ENCODE measurements at regions not wholly inside any gene's neighbourhood (a gene's known extent, or its start where the extent isn't known, plus 50 kb on each side); places are given as distances from the start of the nearest gene placed in this dataset.

- H4K91ac ChIP-seq (ENCODE audit: low read depth, low read length), result no peak overlapping the region
- no peak for DNase-seq
- H2AFZ ChIP-seq (ENCODE audit: insufficient read depth, low read length, poor library complexity), result no peak overlapping the region
- no peaks in the 10 kb centered on the region for H3K36me3 ChIP-seq (ENCODE audit: control insufficient read depth in 1 of 2, insufficient read depth in 2 of 2, low read length in 2 of 2)
- H3K79me1 ChIP-seq (ENCODE audit: low read length), result no peaks in the 10 kb centered on the region
- H2BK5ac ChIP-seq (ENCODE audit: low read depth, low read length, poor library complexity), result no peak overlapping the region
- H3K27me3 ChIP-seq (ENCODE audit: insufficient read depth, low read length), result no peaks in the 10 kb centered on the region
- H3K79me2 ChIP-seq (ENCODE audit: control insufficient read depth, insufficient read depth, low read length, poor library complexity), result no peaks in the 10 kb centered on the region
- no peak overlapping the region for H3K18ac ChIP-seq (ENCODE audit: low read length)
- H3K4me3 ChIP-seq (ENCODE audit: low read depth, low read length), result no peak overlapping the region
- H3K9me3 ChIP-seq (ENCODE audit: insufficient read depth, low read depth, low read length), result peaks cover 4% of the 10 kb centered on the region
- WGBS (ENCODE audit: extremely low coverage, insufficient coverage, insufficient read length), result no CpG with 5 or more reads among the region's 2 CpGs
- no peak overlapping the region for H4K8ac ChIP-seq (ENCODE audit: low read depth, low read length)
- H3K23ac ChIP-seq (ENCODE audit: low read length), result no peak overlapping the region
- H4K12ac ChIP-seq (ENCODE audit: low read depth, low read length), result no peak overlapping the region
- no peak overlapping the region for H3K9ac ChIP-seq (ENCODE audit: low read length)
- no peak overlapping the region for H3K4ac ChIP-seq (ENCODE audit: low read depth, low read length)
- no peak overlapping the region for H2BK12ac ChIP-seq (ENCODE audit: low read length)
- H3K27ac ChIP-seq (ENCODE audit: low read depth, low read length), result no peak overlapping the region
- no peak overlapping the region for H2AK5ac ChIP-seq (ENCODE audit: low read length)
- no peak overlapping the region for H3K4me2 ChIP-seq (ENCODE audit: low read length)
- H2BK120ac ChIP-seq (ENCODE audit: insufficient read depth, low read length, poor library complexity), result no peak overlapping the region
- no peak overlapping the region for H3K14ac ChIP-seq (ENCODE audit: low read length)
- no peaks in the 10 kb centered on the region for H3K4me1 ChIP-seq (ENCODE audit: control insufficient read depth in 1 of 2, insufficient read depth in 2 of 2, low read length in 2 of 2)
These were observed 1094.3 kb downstream of the VRK1 start for GRCh38 chr14:97891515-97891914.

DNA sequence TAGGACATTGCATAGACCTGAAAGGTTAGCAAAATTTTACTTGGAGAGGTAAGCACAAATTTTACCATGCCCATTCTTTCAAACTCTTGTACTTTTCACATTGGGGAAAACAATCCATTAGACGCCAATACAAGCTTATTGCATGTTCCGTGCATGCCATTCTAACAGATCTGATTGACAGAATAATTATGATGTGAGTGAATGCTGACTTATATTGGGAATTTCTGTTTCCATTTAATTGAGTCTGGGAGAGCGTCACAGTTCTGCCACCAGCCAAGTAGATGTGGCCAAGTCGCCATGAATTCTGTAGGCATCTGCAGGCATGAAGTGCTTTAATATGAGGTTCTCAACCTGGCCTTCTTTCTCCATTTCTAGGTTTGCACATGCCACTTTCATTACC, 1097.4 kb downstream of the VRK1 start:
- DNase-seq, result no peak
- H3K36me3 ChIP-seq (ENCODE audit: control insufficient read depth in 1 of 2, insufficient read depth in 2 of 2, low read length in 2 of 2), result no peaks in the 10 kb centered on the region
- H4K91ac ChIP-seq (ENCODE audit: low read depth, low read length), result no peak overlapping the region
- H3K27me3 ChIP-seq (ENCODE audit: insufficient read depth, low read length), result no peaks in the 10 kb centered on the region
- no peak overlapping the region for H2AFZ ChIP-seq (ENCODE audit: insufficient read depth, low read length, poor library complexity)
- WGBS (ENCODE audit: extremely low coverage, insufficient coverage, insufficient read length), result no CpG with 5 or more reads among the region's 4 CpGs
- H3K9ac ChIP-seq (ENCODE audit: low read length), result no peak overlapping the region
- H4K8ac ChIP-seq (ENCODE audit: low read depth, low read length), result no peak overlapping the region
- no peak overlapping the region for H3K14ac ChIP-seq (ENCODE audit: low read length)
- no peak overlapping the region for H2BK120ac ChIP-seq (ENCODE audit: insufficient read depth, low read length, poor library complexity)
- H3K4me2 ChIP-seq (ENCODE audit: low read length), result no peak overlapping the region
- no peak overlapping the region for H3K27ac ChIP-seq (ENCODE audit: low read depth, low read length)
- no peak overlapping the region for H2BK5ac ChIP-seq (ENCODE audit: low read depth, low read length, poor library complexity)
- no peaks in the 10 kb centered on the region for H3K79me2 ChIP-seq (ENCODE audit: control insufficient read depth, insufficient read depth, low read length, poor library complexity)
- no peak overlapping the region for H3K18ac ChIP-seq (ENCODE audit: low read length)
- no peak overlapping the region for H3K4me3 ChIP-seq (ENCODE audit: low read depth, low read length)
- H4K12ac ChIP-seq (ENCODE audit: low read depth, low read length), result no peak overlapping the region
- no peak overlapping the region for H2BK12ac ChIP-seq (ENCODE audit: low read length)
- no peak overlapping the region for H3K4ac ChIP-seq (ENCODE audit: low read depth, low read length)
- no peak overlapping the region for H3K23ac ChIP-seq (ENCODE audit: low read length)
- no peak overlapping the region for H2AK5ac ChIP-seq (ENCODE audit: low read length)
- H3K79me1 ChIP-seq (ENCODE audit: low read length), result no peaks in the 10 kb centered on the region
- peaks cover 4% of the 10 kb centered on the region for H3K9me3 ChIP-seq (ENCODE audit: insufficient read depth, low read depth, low read length)
- no peaks in the 10 kb centered on the region for H3K4me1 ChIP-seq (ENCODE audit: control insufficient read depth in 1 of 2, insufficient read depth in 2 of 2, low read length in 2 of 2)

GRCh38 chr14:97900196-97900854, 1103.1 kb downstream of the VRK1 start:
- WGBS (ENCODE audit: extremely low coverage, insufficient coverage, insufficient read length), result no CpG with 5 or more reads among the region's 6 CpGs
- H3K4ac ChIP-seq (ENCODE audit: low read depth, low read length), result no peak overlapping the region
- DNase-seq, result no peak
- H3K14ac ChIP-seq (ENCODE audit: low read length), result no peak overlapping the region
- H2AK5ac ChIP-seq (ENCODE audit: low read length), result no peak overlapping the region
- H3K27ac ChIP-seq (ENCODE audit: low read depth, low read length), result no peak overlapping the region
- no peak overlapping the region for H4K12ac ChIP-seq (ENCODE audit: low read depth, low read length)
- H3K79me2 ChIP-seq (ENCODE audit: control insufficient read depth, insufficient read depth, low read length, poor library complexity), result no peaks in the 10 kb centered on the region
- H2BK12ac ChIP-seq (ENCODE audit: low read length), result no peak overlapping the region
- H3K9me3 ChIP-seq (ENCODE audit: insufficient read depth, low read depth, low read length), result peaks cover 4% of the 10 kb centered on the region
- H4K8ac ChIP-seq (ENCODE audit: low read depth, low read length), result no peak overlapping the region
- no peak overlapping the region for H2BK5ac ChIP-seq (ENCODE audit: low read depth, low read length, poor library complexity)
- H3K23ac ChIP-seq (ENCODE audit: low read length), result no peak overlapping the region
- no peak overlapping the region for H3K4me3 ChIP-seq (ENCODE audit: low read depth, low read length)
- no peak overlapping the region for H3K4me2 ChIP-seq (ENCODE audit: low read length)
- H3K79me1 ChIP-seq (ENCODE audit: low read length), result no peaks in the 10 kb centered on the region
- H3K36me3 ChIP-seq (ENCODE audit: control insufficient read depth in 1 of 2, insufficient read depth in 2 of 2, low read length in 2 of 2), result no peaks in the 10 kb centered on the region
- no peaks in the 10 kb centered on the region for H3K4me1 ChIP-seq (ENCODE audit: control insufficient read depth in 1 of 2, insufficient read depth in 2 of 2, low read length in 2 of 2)
- no peak overlapping the region for H3K9ac ChIP-seq (ENCODE audit: low read length)
- H4K91ac ChIP-seq (ENCODE audit: low read depth, low read length), result no peak overlapping the region
- H2BK120ac ChIP-seq (ENCODE audit: insufficient read depth, low read length, poor library complexity), result no peak overlapping the region
- H3K27me3 ChIP-seq (ENCODE audit: insufficient read depth, low read length), result no peaks in the 10 kb centered on the region
- H2AFZ ChIP-seq (ENCODE audit: insufficient read depth, low read length, poor library complexity), result no peak overlapping the region
- H3K18ac ChIP-seq (ENCODE audit: low read length), result no peak overlapping the region

- Histone ChIP-seq H3K79me2 (ENCODE audit: control insufficient read depth, insufficient read depth, low read length, poor library complexity) (no peaks in the 10 kb centered on the region), H3K27me3 (ENCODE audit: insufficient read depth, low read length) (no peaks in the 10 kb centered on the region), H3K9me3 (ENCODE audit: insufficient read depth, low read depth, low read length) (no peaks in the 10 kb centered on the region), H3K4me2 (ENCODE audit: low read length) (no peak overlapping the region), H2BK12ac (ENCODE audit: low read length) (no peak overlapping the region), H3K23ac (ENCODE audit: low read length) (no peak overlapping the region), H4K8ac (ENCODE audit: low read depth, low read length) (no peak overlapping the region), H3K79me1 (ENCODE audit: low read length) (no peaks in the 10 kb centered on the region), H4K91ac (ENCODE audit: low read depth, low read length) (no peak overlapping the region), H3K36me3 (ENCODE audit: control insufficient read depth in 1 of 2, insufficient read depth in 2 of 2, low read length in 2 of 2) (no peaks in the 10 kb centered on the region), H3K4me1 (ENCODE audit: control insufficient read depth in 1 of 2, insufficient read depth in 2 of 2, low read length in 2 of 2) (no peaks in the 10 kb centered on the region), H2AFZ (ENCODE audit: insufficient read depth, low read length, poor library complexity) (no peak overlapping the region), H2AK5ac (ENCODE audit: low read length) (no peak overlapping the region), H3K18ac (ENCODE audit: low read length) (no peak overlapping the region), H3K4ac (ENCODE audit: low read depth, low read length) (no peak overlapping the region), H3K14ac (ENCODE audit: low read length) (no peak overlapping the region), H2BK120ac (ENCODE audit: insufficient read depth, low read length, poor library complexity) (no peak overlapping the region), H3K27ac (ENCODE audit: low read depth, low read length) (no peak overlapping the region), H2BK5ac (ENCODE audit: low read depth, low read length, poor library complexity) (no peak overlapping the region), H3K9ac (ENCODE audit: low read length) (no peak overlapping the region), H4K12ac (ENCODE audit: low read depth, low read length) (no peak overlapping the region), H3K4me3 (ENCODE audit: low read depth, low read length) (no peak overlapping the region)
- WGBS (ENCODE audit: extremely low coverage, insufficient coverage, insufficient read length), result no CpG with 5 or more reads among the region's 1 CpG
- no peak for DNase-seq
These were observed 1105.4 kb downstream of the VRK1 start for GRCh38 chr14:97902630-97903029.
